Suppressor macrophage treated with lipopolysaccharide for 4 hours (primary cell): ENCODE measurements at regions not wholly inside any gene's neighbourhood (a gene's known extent, or its start where the extent isn't known, plus 50 kb on each side); places are given as distances from the start of the nearest gene placed in this dataset.

Source experiments
- DNase-seq: peaks from one replicate; pipeline ENCODE4 v3.0.0-alpha.2; 2020

DNA sequence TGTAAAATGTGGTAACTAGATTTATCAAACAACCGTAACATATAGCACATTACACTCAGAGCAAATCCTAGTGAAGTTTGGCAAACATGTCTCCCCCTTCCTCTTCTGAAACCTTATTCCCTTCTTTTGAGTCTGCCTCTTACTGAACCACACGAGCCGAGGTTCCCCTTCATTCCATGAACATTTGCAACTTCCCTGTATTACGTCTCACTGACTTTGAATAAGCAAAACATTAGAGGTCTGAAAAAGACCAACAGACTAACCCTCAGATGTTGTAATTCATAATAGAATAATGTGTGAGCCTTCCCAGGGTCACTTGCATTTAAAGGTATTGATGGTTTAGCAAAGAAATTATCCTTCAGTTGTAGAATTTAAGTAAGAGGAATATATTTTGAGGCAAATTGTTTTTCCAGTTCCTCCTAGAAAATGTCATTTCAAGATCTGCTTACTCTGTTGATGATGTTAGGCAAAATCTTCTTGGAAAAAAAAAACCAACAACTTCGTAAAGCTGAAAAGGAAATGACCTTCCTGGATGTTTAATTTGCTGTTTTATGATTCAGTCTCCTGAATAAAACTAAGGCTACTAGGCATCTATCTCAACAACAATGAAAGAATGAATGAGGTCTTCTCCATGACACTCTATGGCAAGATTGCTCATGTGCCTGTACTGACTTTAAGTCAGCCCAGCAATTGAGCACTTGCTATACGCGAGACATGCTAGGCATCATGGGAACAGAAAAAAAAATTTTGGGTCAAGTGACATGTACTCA lies 296.9 kb upstream of the NECTIN3 start:
- DNase-seq, result no peak

DNA sequence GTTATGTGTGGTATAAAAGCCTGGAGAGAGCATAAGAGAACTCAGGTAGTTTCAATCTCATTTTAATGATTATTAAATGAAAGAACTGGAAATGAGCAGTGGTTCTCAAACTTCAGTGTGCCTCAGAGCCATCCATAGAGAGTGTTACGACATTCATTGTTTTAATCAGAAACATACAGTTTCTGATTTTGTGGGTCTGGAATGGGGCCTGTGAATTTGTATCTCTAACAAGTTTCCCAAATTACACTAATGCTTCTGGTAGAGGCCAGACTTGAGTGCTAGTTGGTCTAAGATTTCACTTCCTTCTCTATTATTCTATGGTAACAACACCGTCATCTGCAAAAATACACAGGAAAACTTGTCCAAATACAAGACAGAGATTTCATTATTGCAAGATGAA lies 292.0 kb upstream of the NECTIN3 start:
- no peak for DNase-seq

DNA sequence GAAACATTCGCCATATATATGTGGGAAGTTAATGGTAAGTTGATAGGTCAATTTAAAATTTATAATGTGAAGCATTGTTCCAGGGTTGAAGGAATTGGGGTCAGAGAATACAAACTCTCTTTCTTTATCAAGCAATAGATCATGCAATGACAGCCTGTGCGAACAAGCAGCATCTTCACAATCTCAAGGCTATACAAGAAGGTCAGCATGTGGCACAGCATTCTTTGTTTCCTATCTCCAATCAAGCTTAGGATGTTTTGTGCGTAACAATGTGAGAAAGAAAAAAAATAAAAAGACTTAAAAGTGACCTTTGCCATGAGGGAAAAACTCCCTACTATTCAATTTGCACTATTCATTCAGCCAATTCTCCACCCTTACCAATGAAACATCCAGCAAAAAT lies 288.1 kb upstream of the NECTIN3 start:
- no peak for DNase-seq

DNA sequence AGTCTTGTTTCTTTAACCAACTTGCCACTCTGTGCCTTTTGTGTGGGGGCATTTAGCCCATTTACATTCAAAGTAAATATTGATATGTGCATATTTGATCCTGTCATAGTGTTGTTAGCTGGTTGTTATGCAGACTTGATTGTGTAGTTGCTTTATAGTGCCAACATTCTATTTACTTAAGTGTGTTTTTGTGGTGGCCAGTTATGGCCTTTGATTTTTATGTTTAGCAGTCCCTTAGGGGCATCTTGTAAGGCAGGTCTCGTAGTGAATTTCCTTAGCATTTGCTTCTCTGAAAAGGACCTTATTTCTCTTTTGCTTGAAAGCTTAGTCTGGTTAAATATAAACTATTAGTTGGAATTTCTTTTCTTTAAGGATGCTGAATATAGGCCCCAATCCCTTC lies 282.8 kb upstream of the NECTIN3 start:
- no peak for DNase-seq

DNA sequence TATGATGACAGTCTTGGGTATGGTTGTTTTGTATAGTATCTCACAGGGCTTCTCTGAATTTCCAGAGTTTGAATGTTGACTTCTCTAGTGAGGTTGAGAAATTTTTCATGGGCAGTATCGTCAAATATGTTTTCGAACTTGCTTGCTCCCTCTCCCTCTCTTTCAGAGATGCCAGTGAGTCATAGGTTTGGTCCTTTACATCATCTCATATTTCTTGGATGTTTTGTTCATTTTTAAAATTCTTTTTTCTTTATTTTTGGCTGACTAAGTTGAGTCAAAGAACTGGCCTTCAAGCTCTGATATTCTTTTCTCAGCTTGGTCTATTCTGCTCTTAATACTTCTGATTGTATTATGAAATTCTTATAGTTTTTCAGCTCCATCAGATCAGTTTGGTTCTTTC lies 282.3 kb upstream of the NECTIN3 start:
- DNase-seq, result no peak

DNA sequence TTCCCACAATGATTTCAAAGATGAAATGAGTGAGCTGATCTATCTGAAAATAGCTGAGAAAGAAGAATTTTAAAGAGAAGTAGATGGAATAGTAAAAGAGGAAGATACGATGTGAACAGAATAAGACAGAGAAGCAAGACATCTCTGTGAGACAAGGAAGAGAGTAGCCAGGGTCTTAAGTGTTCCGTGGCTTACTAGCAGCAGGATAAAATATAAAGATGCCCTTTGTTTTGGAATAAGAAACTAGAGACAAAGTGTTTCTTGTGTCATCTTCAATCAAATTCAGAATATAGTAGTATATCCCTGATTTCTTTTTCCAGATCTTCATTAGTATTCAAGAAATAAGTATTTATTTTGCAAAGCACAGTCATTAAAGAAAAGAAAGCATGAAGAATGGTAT lies 281.0 kb upstream of the NECTIN3 start:
- DNase-seq, result no peak

DNA sequence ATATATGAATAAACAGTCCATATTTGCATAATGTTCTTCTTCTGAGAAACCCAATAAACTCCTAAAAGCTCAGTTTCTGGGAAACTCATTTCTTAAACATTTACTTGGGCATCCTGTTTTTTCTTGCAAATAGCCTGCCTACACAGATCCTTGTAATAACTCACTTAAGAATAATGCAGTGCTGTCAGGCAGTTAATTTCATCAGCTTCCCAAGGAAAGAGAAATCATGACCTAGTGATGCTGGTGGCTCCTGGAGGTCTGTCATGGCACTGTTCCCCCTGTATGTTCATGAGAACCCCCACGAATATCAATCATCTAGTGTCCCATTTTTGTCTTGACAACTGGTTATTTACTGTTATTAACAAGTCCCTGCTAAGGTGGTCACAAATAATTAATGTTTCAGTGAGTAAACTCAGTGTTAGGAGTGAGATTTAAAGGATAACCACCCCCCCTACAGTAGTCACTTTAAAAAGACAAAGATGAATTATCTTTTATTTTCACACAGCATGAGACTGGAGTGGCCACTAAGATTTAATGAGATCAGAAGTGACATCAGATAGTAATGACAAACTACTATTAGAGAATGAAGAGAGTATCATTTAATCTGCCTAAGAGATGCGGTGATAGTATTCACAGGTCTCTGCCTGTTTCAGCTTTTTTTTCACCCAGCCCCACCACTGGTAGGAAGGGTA lies 279.5 kb upstream of the NECTIN3 start:
- DNase-seq, result no peak

DNA sequence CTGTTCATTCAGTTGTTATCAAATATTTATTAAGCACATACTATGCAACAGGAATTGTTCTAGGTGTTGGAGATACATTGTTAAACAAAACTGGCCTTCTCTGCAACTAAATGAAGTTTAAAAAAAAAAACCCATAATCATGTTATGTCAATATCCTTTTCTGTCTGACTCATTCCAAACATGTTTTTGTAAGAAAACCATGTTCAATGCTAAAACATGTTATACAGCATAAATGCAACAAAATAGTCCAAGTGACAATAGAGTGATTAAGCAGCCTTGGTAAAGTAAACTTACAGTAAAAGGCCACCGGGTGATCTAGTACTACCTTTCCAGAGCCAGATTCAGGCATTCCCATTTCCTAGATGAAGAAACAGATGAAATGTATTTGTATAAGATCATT lies 278.0 kb upstream of the NECTIN3 start:
- no peak for DNase-seq

DNA sequence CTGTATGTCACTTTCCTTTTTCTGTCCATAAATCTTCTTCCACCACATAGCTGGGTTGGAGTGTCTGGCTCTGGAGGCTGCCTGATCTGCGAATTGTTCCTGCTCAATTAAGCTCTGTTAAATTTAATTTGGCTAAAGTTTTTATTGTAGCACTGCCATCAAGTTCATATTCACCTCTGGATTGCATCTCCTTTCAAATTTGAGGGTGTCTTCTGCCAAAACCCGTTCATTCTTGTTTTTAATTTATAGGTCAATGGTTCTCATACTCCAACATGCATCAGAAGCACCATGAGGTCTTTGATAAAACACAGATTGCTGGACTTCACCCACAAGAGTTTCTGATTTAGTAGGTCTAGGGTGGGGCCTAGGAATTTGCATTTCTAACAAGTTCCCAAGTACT lies 276.5 kb upstream of the NECTIN3 start:
- no peak for DNase-seq

DNA sequence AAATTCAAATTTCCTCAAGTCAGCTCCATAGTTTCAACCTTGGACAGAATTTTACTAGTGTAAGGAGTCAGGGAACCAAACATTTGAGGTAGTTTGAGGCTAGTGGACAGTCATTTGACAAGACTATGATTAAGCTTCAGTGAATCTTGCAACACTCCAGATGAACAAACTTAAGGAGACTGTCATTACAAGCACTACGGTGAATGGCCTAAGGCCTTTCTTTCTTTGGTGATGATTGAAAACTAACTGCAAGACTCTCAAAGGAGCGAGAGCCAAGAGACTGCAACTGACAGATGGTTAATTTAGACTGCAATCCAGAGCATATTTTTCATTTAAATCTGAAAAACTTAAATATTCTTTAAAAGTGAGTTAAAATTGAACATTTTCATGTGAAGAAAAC lies 272.3 kb upstream of the NECTIN3 start:
- no peak for DNase-seq

DNA sequence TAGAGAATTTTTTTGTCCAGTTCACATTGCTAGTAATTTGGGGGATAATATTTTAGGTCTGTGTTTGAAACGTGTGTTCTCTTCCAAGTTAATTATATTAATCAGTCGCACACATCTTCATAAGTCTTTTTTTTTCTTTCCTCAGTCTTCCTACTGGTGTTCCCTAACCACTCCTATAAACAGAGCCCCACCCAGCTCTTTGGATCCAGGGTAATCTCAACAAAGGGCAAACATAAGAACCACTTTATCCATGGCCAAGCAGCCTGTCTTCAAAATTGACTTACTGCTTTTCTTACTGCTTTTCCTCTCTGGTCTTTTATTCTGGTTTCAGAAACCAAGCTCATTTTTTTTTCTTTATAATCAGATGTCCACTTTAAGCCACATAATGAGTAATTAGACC lies 266.8 kb upstream of the NECTIN3 start:
- no peak for DNase-seq

DNA sequence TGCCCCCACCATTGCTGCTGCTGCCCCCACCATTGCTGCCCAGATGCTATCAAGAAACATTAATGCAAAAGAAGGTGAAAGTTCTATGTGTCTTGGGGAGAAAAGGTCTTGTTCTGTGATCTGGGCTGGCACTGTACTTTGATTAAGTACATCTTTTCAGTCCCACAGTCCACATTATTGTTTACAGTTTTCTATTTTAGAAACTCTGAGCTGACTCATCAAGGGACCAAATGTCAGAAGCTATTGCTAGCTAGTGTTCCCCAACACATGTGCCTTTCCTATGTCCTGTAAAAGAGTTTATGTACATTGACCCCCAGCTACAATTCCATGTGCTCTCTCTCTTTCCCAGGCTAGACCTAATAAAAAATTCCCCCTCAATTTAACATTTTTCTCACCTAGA lies 264.7 kb upstream of the NECTIN3 start:
- no peak for DNase-seq

DNA sequence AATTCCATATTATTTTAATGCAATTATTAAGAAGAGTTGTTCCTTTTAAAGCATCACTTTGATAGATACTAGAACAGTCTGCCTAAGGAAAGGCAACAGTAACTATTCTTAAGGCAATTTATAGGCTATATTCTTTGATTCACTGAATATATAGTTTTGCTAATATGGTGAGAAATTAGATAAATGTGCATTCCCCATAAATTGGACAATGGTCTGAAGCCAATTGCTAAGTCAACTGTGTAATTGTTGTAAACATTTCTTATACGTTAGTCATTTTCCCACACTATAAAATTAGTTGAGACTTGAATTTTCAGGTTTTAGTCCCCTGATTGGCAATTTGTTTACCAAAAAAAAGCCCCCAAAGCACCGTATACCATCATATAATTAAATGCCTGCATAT lies 263.0 kb upstream of the NECTIN3 start:
- DNase-seq, result no peak

DNA sequence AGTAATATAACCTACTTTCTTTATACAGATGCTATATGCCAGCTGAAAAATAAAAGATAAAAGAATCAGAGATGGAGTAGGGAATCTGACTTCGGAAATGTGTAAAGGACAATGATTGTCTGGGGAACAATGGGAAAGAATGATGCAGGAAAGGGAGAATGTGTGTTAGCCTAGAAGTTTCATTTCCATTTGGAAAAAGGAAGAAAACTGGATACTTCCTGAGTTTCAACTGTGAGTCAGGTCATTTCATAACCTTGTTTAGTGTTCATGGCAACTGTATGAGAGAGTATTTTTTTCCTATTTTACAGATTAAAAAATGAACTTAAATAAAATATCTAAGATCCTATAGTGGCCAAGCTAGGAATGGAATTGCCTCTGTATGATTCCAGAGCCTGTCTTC lies 261.3 kb upstream of the NECTIN3 start:
- no peak for DNase-seq

DNA sequence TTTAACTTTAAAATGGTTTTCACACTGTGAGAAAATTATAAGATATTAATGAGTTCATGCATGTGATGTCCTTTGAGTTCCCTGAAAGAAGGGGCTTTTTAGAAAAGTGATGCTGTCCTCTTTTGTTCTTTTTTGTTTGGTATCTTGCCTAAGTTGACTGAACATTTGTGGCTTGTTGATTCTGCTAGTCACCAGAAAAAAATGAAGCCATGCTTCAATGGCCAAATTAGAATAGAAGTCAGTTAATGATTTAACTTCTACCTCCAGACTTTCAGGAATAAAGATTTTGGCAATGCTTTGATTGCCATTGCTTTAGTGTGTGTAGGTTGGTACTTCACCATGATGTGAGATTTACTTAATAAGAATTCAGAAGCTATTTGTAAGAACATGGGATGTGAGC lies 260.6 kb upstream of the NECTIN3 start:
- DNase-seq, result no peak

DNA sequence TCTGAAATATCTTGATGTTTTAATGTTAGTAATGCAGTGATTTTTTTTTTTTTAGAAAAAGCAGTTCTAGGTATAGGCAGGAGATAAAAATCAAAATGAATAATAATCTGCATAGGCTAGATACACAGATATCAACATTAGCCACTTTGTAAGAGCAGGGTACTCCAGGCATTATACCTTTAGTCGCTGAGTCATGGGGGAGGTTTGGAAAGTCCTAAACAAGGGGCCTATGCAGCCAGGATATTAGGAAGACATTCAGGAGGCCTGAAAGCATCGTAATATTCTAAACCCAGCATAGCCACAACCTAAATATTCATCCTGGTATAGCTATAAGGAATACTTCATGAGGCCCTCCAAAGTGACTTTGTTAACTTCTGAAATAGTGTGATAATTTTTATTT lies 258.1 kb upstream of the NECTIN3 start:
- no peak for DNase-seq

DNA sequence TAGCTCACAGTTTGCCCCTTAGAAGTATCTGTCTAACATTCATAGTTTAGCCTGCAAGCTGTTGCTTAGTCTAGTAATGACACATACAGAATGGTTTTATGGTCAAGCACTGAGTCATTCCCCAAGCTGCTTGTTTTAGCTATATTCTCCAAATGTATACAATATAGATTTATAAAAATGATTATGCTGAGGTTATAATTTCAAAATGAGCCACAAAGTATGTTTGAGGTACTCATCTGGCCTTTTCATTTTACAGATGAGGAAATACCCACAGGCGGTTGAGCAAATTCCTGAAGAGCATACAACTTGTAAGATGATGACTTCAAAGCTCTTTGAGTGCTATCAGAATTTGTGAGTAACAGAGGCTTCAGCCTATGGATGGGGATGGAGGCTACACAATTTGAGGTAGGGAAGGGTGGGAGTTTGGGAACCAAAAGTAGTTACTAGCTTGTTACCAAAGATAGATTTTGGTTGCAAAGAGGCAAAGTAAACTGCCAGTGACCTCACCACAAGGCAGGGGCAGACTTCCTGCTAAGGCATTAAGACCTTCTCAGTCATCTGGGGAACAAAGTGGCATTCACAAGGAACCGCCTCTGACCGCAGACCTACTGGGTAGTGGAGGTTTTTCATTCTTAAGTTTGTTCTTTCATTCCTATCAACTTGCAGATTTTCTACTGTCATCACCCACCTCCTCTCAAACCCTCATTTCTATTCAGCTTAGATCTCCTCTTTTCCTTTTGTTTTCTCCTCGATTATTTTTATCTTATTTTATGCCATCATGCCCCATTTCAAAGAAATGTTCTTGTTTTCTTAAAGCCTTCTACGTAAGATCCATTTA lies 257.2 kb upstream of the NECTIN3 start:
- no peak for DNase-seq

DNA sequence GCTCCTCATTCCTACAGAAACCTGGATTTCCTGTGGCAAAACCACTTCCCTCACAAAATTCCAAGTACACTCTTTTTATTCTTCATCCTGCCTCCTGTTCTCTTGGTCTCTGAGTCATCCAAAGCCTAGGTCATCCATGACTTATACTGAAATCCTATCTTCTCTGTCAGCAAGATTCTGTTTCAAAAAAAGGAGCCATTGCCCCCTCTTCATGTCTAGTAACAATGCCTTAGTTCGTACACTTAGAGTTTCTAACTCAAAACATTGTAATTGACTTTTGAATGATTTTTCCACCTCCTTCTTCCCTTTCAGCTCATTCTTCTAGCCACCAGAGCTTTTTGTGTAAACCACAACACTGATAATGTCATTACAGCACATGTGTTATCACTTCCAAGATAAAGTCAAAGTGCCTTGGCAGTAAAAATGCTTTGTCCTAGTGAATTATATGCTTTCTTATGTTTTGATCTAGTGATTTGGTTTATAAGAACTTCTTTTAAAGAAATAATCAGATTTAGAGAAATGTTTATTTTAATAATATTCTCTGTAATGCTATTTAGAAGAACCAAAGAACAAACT lies 256.5 kb upstream of the NECTIN3 start:
- DNase-seq, result no peak

DNA sequence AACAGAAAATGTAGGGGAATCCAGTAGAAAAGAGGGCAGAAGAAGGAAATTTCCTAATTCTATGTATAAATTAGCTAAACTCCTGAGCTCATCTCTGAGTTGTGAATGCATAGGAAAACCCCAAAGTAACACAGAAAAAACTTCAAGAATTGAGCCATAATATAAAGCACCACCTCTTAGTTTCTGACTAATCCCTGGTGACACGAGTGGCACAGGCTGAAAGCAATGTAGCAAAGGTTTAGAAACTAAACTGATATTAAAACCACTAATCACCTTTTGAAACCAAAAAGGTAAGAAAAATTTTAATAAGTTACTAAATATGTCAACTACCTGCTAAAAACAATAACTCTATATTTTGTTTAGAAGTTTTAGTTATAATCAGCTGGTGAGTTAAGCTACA lies 255.6 kb upstream of the NECTIN3 start:
- no peak for DNase-seq

DNA sequence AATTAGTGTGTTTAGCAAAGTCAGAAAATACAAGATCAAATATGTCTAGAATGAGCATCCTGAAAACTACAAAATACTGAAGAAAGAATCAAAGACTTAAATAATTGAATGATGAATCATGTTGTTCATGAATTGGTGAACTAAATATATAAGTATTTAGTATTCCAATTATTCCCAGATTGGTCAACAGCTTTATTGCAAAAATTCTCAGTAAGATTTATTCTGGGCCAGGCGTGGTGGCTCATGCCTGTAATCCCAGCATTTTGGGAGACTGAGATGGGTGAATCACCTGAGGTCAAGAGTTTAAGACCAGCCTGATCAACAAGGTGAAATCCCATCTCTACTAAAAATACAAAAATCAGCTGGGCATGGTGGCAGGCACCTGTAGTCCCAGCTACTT lies 250.0 kb upstream of the NECTIN3 start:
- no peak for DNase-seq

DNA sequence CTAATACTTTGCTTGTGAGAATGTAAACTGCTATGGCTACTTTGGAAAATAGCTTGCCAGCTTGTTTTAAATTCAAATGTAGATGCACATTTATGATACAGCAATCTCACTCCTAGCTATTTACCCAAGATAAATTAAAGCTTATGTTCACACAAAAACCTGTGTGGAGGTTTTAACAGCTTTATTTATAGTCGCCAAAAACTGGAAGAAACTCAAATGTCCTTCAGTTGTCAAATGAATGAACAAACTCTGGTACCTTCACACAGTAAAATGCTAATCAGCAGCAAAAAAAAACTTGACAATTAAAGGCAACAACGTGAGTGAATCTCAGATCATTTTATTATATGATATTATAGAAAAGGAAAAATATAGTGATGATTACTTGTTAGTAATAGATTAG lies 248.6 kb upstream of the NECTIN3 start:
- no peak for DNase-seq

DNA sequence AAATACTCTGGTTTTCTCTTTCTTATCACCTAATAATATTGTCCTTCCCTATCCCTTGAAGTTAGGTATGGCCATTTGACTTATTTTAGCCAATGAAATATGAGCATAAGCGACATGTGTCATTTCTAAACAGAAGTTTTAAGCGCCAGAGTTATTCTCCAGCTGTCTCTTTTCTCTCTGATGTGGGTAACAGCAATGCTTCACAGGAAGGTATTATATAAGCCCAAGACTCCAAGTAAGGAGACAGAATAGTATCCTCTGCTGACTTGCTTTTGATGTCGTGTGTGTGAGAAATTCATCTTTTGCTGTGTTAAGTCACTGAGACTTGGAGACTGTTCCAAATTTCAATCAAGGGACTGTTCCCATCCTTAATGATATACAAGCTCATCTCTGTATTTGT lies 224.6 kb upstream of the NECTIN3 start:
- no peak for DNase-seq

DNA sequence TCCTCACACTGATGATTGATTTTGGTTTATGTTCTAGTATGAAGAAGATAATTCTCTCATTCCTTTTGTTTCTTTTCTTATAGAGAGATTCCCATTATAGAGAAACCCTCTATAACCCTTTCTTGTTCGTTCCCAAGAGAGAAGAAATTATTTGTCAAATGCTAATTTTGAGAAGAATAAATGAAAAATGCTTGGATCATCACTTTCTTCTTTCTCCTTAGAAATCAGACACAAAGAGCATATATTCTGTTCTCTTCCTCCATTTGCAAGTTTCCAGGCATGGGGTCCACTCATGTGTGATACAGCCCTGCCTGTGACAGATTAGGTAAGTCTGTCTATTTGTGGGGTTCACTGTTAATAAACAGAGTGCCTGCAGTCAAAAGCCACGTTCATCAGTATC lies 222.6 kb upstream of the NECTIN3 start:
- DNase-seq, result no peak

DNA sequence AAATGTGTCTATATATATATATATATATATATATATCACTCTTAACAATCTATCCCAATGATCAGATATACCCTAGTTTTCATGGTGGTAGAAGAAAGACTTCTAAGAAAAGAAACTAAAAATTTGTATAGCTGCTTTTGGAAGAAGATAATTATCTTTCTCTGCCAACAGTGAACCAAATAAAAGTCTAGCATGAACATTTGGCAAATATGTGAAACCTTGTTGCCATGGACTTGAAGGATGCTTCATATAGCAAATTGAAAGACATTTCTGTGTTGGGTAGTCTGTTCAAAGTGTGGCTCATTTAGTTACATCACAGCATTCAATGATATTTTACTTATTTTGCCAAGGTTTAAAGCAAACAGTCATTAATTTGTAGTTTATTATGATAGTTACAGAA lies 219.9 kb upstream of the NECTIN3 start:
- DNase-seq, result no peak
